SK-N-MC (cell line): ENCODE measurements at regions not wholly inside any gene's neighbourhood (a gene's known extent, or its start where the extent isn't known, plus 50 kb on each side); places are given as distances from the start of the nearest gene placed in this dataset.

ENCODE experiments used
- EZH2 ChIP-seq: fragments of 200-600 bp; sonication (generic); IDR thresholded peaks from one replicate; pipeline ENCODE4 v1.6.1; 2017; ENCODE audit warnings: antibody characterized with exemption
- FOXP2 ChIP-seq: optimal IDR thresholded peaks from 2 replicates; pipeline ENCODE3; 2011; ENCODE audit warnings: mild to moderate bottlenecking, moderate library complexity; ENCODE audit not compliant: insufficient read depth; ENCODE audit errors: extremely low read length, control extremely low read depth
- POLR2AphosphoS5 ChIP-seq: IDR thresholded peaks from 2 replicates; pipeline ENCODE4 v1.6.1; 2012; ENCODE audit warnings: mild to moderate bottlenecking, low read depth, low read length, borderline replicate concordance

DNA sequence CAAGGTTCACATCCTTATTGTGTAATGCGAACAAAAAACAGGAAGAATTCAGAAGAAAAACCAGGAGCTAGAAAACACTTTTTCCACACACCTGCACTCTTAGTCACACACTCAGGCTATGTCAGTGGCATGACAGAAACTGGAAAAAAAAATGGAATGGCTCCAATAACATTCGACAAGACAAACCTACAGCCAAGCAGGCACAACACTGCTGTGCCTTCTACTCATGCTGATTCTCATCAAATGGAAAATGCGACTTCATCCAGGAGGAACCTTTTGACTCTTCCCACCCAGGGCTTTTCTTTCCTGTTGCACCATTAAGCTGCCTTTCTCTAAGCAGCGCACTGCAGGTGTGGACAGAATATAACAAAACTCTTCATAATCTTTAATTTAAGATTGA is 163.2 kb upstream of the BTBD3 start:
- TF ChIP-seq FOXP2 (no peak), POLR2AphosphoS5 (no peak), EZH2 (no peak)
